T1000 (cell line): ENCODE measurements at regions not wholly inside any gene's neighbourhood (a gene's known extent, or its start where the extent isn't known, plus 50 kb on each side); places are given as distances from the start of the nearest gene placed in this dataset.
"Not testable (repeated sequence)": the region's sequence is repeated elsewhere in the genome, so short reads cannot be mapped to it uniquely, and the experiment has no call there.

Experiments
- DNase-seq: peaks from one replicate; lab custom pipeline; 2025; ENCODE audit warnings: mixed read lengths; lab: John Stamatoyannopoulos, UW

- DNase-seq: no peak
Measured at GRCh38 chr18:43720041-43720440, 442.8 kb upstream of the SYT4 start.

DNA sequence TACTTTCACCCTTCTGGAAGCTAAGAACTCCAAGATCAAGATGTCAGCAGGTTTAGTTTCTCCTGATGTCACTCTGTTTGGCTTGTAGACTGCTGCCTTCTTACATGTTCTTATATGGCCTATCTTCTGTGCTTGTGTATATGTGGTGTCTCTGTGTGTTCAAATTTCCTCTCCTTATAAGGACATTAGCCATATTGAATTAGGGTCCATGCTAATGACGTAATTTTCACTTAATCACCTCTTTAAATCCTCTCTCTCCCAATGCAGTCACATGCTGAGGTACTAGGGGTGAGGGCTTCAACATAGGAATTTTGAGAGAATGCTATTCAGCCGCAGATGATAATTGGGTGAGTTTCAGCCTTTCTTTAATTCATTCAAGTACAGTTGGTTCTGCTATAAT, 458.3 kb upstream of the SYT4 start:
- DNase-seq: no peak

DNA sequence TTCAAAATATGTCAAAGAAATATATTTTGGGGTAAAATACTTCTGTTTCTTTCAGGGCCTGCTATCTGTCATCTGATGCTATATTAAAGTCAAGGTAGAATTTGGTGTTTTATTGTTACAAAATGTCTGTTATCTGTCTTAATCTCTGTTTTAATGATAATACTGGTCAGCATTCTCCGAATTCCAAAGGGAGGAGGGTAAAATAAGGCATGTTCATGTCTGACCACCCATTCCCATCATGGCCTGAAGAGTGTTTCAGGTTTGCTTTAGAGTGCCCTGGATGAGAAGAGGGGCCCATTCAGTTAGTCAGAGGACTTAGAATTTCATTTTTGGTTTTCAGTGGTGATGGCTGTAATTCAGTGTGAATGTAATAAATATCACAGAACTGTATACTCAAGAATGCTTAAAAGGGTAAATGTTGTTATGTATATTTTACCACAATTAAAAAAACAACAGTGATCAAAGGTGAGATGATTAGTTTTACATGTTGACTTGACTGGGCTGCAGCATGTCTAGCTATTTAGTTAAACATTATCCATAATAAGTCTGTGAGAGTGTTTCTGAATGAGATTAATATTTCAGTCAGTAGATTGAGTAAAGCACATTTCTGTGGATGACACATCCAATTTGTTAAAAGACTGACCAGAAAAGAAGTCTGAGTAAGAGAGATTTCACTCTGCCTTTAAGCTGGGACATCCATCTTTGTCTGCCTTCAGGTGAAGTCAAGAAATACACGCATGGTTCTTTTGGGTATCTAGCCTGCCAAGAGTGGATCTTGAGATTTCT, 467.9 kb upstream of the SYT4 start:
- DNase-seq: no peak

- DNase-seq: no peak
Measured at GRCh38 chr18:43751203-43751602, 473.9 kb upstream of the SYT4 start.

DNA sequence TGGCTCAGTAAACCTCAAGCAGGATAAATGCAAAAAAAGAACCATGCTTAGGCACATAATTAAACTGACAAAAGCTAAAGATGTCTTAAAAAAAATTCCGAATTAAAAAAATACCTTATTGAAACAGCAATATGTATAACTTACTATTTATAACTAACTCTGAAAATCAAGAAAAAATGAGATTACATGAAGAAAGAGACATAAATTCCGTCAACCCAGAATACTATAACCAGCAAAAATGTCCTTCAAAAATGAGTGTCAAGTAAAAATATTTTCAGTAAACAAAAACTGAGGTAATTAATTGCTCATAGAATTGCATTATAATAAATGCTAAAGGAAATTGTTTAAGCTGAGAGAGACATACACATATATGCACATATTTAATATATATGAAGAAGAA, 474.5 kb upstream of the SYT4 start:
- no peak for DNase-seq

DNA sequence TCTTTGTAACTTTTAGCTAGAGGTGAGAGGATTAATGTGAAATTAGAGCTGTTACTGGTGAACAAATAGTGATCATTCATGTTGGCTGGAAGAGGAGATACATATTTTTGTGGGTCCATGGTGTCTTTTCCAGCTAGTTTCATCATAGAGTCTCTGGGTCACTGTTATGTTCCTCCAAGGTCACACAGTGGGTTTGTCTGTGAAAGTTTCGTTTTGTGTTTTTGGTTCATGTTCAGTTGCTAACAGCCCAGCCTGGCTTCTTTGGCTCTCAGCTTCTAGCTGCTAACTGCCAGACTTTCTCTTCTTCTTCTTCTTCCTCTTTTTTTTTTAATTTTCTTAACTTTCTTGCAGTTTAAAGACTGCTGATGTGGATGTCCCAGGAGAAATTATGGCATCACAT, 480.0 kb upstream of the SYT4 start:
- DNase-seq: no peak

DNA sequence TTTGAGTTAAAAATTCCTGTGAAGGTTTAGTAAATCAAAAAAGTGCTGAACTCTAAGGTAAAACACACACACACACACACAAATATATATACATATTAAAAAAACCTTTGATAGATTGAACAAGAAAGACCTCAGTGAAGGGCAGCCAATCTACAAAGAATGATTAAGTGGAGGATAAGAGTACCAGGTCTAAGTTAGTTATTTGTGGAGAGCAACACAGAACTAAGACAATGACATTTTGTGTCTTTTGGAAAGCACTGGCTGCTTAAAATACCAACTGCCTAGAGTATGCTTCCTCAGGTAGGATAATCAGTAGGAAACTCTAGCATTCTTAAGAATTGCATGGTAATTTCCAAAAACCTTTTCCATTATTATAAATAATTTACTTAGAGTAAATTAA, 481.4 kb upstream of the SYT4 start:
- DNase-seq: no peak

GRCh38 chr18:43760010-43760409, 482.7 kb upstream of the SYT4 start:
- no peak for DNase-seq

DNA sequence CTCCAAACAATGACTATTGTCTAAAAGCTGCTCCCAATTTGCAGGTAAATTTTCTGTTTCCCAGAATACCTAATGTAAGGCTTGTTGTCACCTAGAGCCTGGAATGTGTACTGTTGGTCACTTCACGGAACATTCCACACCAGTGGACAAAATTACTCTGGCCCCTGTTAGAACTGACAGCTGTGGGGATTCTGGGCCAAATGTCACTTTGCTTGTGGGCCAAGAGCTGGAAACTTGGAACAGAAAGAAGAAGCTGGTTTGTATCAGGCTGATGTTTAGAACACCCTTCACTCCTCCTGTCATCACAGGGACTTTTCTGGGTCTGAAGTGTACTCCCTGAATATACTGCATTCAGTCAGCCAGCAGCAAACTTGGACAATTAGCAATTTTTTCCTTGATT, 495.6 kb upstream of the SYT4 start:
- DNase-seq: no peak

DNA sequence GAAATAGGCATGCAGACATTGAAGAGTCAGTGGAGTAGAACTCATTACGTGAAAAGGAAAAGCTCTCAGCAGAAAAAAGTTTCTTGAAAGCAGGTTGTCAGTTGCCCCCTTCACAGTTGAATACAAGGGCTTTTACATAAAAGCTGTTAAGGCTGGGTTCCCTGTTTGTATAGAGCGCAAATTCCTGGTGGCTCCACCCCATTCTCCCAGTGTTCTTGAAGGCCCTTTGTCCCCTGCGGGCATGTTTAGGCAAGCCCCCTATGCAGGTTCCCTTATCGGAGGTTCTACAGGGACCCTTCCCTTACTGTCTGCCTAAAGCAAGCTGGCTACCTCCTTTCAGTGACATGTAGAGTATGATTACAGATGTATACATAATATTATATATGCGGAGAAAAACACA, 497.2 kb upstream of the SYT4 start:
- no peak for DNase-seq

DNA sequence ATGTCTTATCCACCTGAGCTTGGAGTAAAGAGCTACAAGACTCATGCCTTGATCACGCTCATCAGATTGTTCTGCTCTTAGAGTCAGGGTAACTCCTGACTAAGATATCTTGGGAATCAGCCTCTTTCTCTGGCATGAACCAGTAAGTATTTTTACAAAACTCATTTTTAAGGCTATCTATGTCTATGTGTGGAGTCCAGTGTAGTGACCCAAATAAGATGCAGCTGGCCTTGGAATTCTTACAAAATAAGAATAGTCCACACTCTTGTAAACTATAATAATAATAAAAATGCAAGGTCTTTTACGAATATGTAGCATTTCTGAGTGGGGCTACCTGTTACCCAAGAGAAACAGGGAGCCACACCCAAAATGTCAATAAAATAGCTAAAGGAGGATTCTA, 498.3 kb upstream of the SYT4 start:
- no peak for DNase-seq

GRCh38 chr18:43776997-43777396, 499.7 kb upstream of the SYT4 start:
- no peak for DNase-seq

- no peak for DNase-seq
Measured at GRCh38 chr18:43777636-43778304, 500.5 kb upstream of the SYT4 start.

DNA sequence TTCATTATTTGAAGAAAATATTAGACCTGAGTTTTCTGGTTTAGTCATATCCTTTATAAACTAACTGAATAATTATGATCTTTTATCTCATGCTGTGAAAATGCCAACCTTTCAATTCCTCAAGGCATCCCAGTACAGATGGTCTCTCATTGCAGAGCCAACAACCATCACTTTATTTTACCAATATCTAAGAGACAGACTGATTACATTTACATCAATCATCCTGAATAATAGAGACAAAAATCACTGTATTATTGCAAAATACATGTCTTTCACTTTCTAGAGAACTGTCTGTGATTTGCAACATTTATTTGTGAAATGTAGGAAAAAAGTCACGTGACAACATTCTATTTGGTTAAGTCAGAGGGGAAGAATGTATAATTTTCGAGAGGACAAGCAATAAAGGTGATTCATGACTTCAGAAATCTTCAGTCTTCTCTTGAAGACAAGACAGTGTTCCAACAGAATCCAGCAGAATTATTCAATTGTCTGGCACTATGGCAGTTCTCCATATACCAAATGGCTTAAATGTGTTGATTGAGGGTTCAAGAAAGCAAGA, 503.6 kb upstream of the SYT4 start:
- DNase-seq: no peak

- no peak for DNase-seq
Measured at GRCh38 chr18:43785158-43785557, 507.9 kb upstream of the SYT4 start.

- no peak for DNase-seq
Measured at GRCh38 chr18:43786893-43787292, 509.6 kb upstream of the SYT4 start.

- DNase-seq: not testable (repeated sequence)
Measured at GRCh38 chr18:43787721-43788120, 510.4 kb upstream of the SYT4 start.

- DNase-seq: no peak
Measured at GRCh38 chr18:43789234-43790000, 512.1 kb upstream of the SYT4 start.

- no peak for DNase-seq
Measured at GRCh38 chr18:43793910-43794309, 516.6 kb upstream of the SYT4 start.

GRCh38 chr18:43794363-43794762, 517.1 kb upstream of the SYT4 start:
- no peak for DNase-seq

- no peak for DNase-seq
Measured at GRCh38 chr18:43797347-43797746, 520.1 kb upstream of the SYT4 start.

DNA sequence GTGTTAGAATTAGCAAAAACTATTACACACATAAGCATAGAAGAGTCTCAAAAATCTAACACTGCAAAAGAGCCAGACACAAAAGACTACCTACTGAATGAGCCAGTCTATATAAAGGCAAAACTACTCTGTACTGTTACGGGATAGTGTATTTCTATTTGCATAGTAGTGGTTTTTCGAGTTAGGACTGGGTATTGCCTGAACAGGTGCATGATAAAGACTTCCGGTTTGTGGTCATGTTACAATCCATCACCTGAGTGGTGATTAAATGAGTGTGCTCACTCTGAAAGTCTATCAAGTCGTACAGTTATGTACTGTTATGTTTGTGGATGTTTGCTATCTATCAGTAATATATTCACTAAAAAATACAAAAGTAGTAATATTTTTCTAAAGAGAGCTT, 523.3 kb upstream of the SYT4 start:
- no peak for DNase-seq
